ENCODE measurements at regions not wholly inside any gene's neighbourhood (a gene's known extent, or its start where the extent isn't known, plus 50 kb on each side); places are given as distances from the start of the nearest gene placed in this dataset.

DNA sequence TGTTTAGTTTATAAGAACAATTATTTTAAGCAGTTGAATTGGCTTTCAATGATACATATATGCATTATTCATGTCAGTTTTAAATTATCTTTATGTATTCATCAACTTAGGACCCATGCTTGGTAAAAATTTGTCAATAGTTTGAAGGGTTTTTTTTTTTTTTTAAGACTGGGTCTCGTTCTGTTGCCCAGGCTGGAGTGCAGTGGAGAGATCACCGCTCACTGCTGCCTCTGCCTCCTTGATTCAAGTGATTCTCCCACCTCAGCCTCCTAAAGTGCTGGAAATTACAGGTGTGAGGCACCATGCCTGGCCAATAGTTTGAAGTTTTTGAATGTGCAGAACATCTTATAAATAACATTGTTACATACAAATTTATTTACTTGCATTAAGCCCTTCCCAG, 1671.0 kb upstream of the B3GALT2 start:
- Histone ChIP-seq H3K4me3 (ENCODE audit: low read length) (no peak overlapping the region), H3K9ac (ENCODE audit: extremely low read depth, low read length, poor library complexity, severe bottlenecking) (no peak overlapping the region), H3K27ac (ENCODE audit: low read depth, low read length) (no peak overlapping the region), H3K9me3 (ENCODE audit: control insufficient read depth, low read length) (peaks cover 4% of the 10 kb centered on the region), H3K36me3 (ENCODE audit: control insufficient read depth, insufficient read depth, low read length) (no peaks in the 10 kb centered on the region), H3K27me3 (ENCODE audit: control insufficient read depth, insufficient read depth, low read length, poor library complexity, severe bottlenecking) (no peaks in the 10 kb centered on the region), H3K4me1 (ENCODE audit: control insufficient read depth, insufficient read depth, low read length) (no peaks in the 10 kb centered on the region)
- no peak overlapping the region for H3K4me3 Mint-ChIP-seq
- peaks cover 11% of the 10 kb centered on the region for H3K9me3 Mint-ChIP-seq
- H3K27ac Mint-ChIP-seq = no peak overlapping the region
- TF ChIP-seq, protein P1, sequence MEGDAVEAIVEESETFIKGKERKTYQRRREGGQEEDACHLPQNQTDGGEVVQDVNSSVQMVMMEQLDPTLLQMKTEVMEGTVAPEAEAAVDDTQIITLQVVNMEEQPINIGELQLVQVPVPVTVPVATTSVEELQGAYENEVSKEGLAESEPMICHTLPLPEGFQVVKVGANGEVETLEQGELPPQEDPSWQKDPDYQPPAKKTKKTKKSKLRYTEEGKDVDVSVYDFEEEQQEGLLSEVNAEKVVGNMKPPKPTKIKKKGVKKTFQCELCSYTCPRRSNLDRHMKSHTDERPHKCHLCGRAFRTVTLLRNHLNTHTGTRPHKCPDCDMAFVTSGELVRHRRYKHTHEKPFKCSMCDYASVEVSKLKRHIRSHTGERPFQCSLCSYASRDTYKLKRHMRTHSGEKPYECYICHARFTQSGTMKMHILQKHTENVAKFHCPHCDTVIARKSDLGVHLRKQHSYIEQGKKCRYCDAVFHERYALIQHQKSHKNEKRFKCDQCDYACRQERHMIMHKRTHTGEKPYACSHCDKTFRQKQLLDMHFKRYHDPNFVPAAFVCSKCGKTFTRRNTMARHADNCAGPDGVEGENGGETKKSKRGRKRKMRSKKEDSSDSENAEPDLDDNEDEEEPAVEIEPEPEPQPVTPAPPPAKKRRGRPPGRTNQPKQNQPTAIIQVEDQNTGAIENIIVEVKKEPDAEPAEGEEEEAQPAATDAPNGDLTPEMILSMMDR (conservative IDR thresholded peaks at IDR 0.05) = no peak
- DNase-seq = no peak
- 78% methylated on average over 2 of the region's 2 CpGs; no CpG with 5 or more reads in 1 of the 2 experiments for WGBS, 2 experiments (ENCODE audit: insufficient coverage in 1 of 2, insufficient read length in 1 of 2)
- no peaks in the 10 kb centered on the region for H3K4me1 Mint-ChIP-seq
- H3K27me3 Mint-ChIP-seq (ENCODE audit: insufficient read depth) = no peaks in the 10 kb centered on the region
- no peaks in the 10 kb centered on the region for H3K36me3 Mint-ChIP-seq (ENCODE audit: low read depth)

GRCh38 chr1:194848846-194849245, 1662.4 kb upstream of the B3GALT2 start:
- H3K36me3 Mint-ChIP-seq (ENCODE audit: low read depth) = no peaks in the 10 kb centered on the region

GRCh38 chr1:194846488-194846887, 1660.1 kb upstream of the B3GALT2 start:
- H3K36me3 ChIP-seq (ENCODE audit: control insufficient read depth, insufficient read depth, low read length) = no peaks in the 10 kb centered on the region
- Mint-ChIP-seq H3K4me3 (no peak overlapping the region), H3K9me3 (no peaks in the 10 kb centered on the region), H3K36me3 (ENCODE audit: low read depth) (no peaks in the 10 kb centered on the region), H3K27ac (no peak overlapping the region), H3K4me1 (peaks cover 2% of the 10 kb centered on the region), H3K27me3 (ENCODE audit: insufficient read depth) (no peaks in the 10 kb centered on the region)
- H3K4me3 ChIP-seq (ENCODE audit: low read length) = no peak overlapping the region
- H3K9ac ChIP-seq (ENCODE audit: extremely low read depth, low read length, poor library complexity, severe bottlenecking) = no peak overlapping the region
- H3K27me3 ChIP-seq (ENCODE audit: control insufficient read depth, insufficient read depth, low read length, poor library complexity, severe bottlenecking) = no peaks in the 10 kb centered on the region
- DNase-seq = no peak
- H3K9me3 ChIP-seq (ENCODE audit: control insufficient read depth, low read length) = no peaks in the 10 kb centered on the region
- H3K4me1 ChIP-seq (ENCODE audit: control insufficient read depth, insufficient read depth, low read length) = no peaks in the 10 kb centered on the region
- 100% methylated on average over 1 of the region's 1 CpG; no CpG with 5 or more reads in 1 of the 2 experiments for WGBS, 2 experiments (ENCODE audit: insufficient coverage in 1 of 2, insufficient read length in 1 of 2)
- H3K27ac ChIP-seq (ENCODE audit: low read depth, low read length) = no peak overlapping the region
- TF ChIP-seq, protein P1 (conservative IDR thresholded peaks at IDR 0.05) = no peak

More at GRCh38 chr1:194848846-194849245, 1662.4 kb upstream of the B3GALT2 start:
- no peaks in the 10 kb centered on the region for H3K9me3 ChIP-seq (ENCODE audit: control insufficient read depth, low read length)
- no peak overlapping the region for H3K4me3 Mint-ChIP-seq
- no peak for DNase-seq
- H3K4me3 ChIP-seq (ENCODE audit: low read length) = no peak overlapping the region
- H3K36me3 ChIP-seq (ENCODE audit: control insufficient read depth, insufficient read depth, low read length) = no peaks in the 10 kb centered on the region
- no peak overlapping the region for H3K27ac Mint-ChIP-seq
- no peaks in the 10 kb centered on the region for H3K4me1 Mint-ChIP-seq
- no peaks in the 10 kb centered on the region for H3K27me3 ChIP-seq (ENCODE audit: control insufficient read depth, insufficient read depth, low read length, poor library complexity, severe bottlenecking)
- H3K27ac ChIP-seq (ENCODE audit: low read depth, low read length) = no peak overlapping the region
- no peaks in the 10 kb centered on the region for H3K9me3 Mint-ChIP-seq
- TF ChIP-seq, protein P1 (conservative IDR thresholded peaks at IDR 0.05) = no peak
- H3K27me3 Mint-ChIP-seq (ENCODE audit: insufficient read depth) = no peaks in the 10 kb centered on the region
- no peak overlapping the region for H3K9ac ChIP-seq (ENCODE audit: extremely low read depth, low read length, poor library complexity, severe bottlenecking)
- H3K4me1 ChIP-seq (ENCODE audit: control insufficient read depth, insufficient read depth, low read length) = no peaks in the 10 kb centered on the region
